ENCODE measurements at regions not wholly inside any gene's neighbourhood (a gene's known extent, or its start where the extent isn't known, plus 50 kb on each side); places are given as distances from the start of the nearest gene placed in this dataset.

DNA sequence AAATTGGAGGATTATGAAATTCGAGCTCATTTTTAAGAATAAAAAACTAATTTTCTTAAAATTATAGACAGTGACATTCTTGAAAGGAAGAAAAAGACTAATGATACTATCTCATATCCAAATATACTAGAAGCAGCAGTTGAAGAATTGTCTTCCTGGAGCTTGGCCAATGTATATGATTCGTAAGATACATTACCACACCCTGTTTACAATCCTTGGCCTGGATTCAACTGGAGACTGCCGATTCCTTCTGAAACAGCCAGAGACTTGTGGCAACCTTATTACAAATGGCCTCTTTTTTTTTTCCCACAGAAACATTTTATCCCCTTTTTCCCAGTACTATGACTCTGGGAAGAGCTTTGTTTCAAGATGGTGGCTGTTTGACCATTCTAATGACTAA is 571.2 kb upstream of the FAT1 start:
- ATAC-seq (ENCODE audit: low read depth): no peak
- Mint-ChIP-seq H3K4me1 (no peaks in the 10 kb centered on the region), H3K9me3 (peaks cover 12% of the 10 kb centered on the region), H3K4me3 (no peak overlapping the region), H3K27ac (no peak overlapping the region), H3K36me3 (no peaks in the 10 kb centered on the region), H3K27me3 (no peaks in the 10 kb centered on the region)
- DNase-seq: no peak
- POLR2A ChIA-PET: no interaction called here

DNA sequence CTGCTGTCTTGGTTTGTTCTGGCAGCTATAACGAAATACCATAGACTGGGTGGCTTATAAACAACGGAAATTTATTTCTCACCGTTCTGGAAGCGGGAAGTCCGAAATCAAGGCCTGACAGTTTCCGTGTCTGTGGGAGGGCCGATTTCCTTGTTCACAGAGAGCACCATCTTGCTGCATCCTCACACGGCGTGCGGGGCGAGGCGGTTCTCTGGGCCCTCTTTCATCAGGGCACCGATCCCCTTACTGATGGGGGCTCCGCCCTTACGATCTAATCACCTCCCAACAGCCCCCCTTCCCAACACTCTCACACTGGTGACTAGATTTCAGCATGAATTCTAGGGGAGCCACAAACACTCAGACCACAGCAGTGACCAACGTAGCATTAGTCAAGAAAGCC is 578.3 kb upstream of the FAT1 start:
- Mint-ChIP-seq H3K27me3 (no peaks in the 10 kb centered on the region), H3K36me3 (no peaks in the 10 kb centered on the region), H3K27ac (no peak overlapping the region), H3K4me1 (no peaks in the 10 kb centered on the region), H3K9me3 (peaks cover 12% of the 10 kb centered on the region), H3K4me3 (no peak overlapping the region)
- ATAC-seq (ENCODE audit: low read depth) (no peak), DNase-seq (no peak)
- POLR2A ChIA-PET: no interaction called here

DNA sequence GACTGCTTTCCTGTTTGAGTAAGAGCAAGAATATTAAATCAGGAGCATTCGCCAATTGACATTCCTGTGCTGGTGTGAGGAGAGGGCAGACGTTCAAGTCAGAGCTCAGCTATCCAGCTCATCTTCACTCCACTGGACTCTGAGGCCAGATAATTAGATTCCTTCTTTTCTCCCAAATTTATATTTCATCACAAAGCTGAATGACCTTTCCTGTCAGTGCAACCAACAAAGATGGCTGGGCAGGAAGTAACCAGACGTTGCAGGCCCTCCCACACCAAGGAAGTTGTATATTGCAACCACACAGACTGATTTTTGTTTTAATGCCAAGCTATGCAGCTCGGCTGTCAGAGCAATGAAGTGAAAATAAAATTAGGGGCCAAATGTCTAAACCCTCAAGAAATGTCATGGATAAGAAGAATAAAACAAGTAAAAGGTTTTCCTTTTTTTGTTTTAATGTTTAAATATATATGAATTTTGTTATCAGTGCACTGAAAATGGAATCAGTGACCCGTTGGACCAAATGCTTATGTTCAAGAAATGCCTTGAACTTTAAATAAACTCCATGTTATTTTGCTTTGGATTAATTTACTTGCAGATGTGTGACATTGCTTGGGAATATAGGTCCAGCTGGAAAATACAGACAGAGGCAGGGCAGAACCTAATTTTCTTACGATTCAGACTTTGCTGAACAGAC is 578.9 kb upstream of the FAT1 start:
- Mint-ChIP-seq H3K4me1 (no peaks in the 10 kb centered on the region), H3K9me3 (peaks cover 11% of the 10 kb centered on the region), H3K4me3 (no peak overlapping the region), H3K27ac (no peak overlapping the region), H3K27me3 (no peaks in the 10 kb centered on the region), H3K36me3 (no peaks in the 10 kb centered on the region)
- POLR2A ChIA-PET: no interaction called here
- no peak for DNase-seq
- no peak for ATAC-seq (ENCODE audit: low read depth)

- Mint-ChIP-seq H3K27me3 (no peaks in the 10 kb centered on the region), H3K27ac (no peak overlapping the region), H3K36me3 (no peaks in the 10 kb centered on the region), H3K9me3 (peaks cover 6% of the 10 kb centered on the region), H3K4me1 (no peaks in the 10 kb centered on the region), H3K4me3 (no peak overlapping the region)
- ATAC-seq (ENCODE audit: low read depth): no peak
- no peak for DNase-seq
- POLR2A ChIA-PET: no interaction called here
Measured at GRCh38 chr4:187304133-187304532, 580.5 kb upstream of the FAT1 start.

DNA sequence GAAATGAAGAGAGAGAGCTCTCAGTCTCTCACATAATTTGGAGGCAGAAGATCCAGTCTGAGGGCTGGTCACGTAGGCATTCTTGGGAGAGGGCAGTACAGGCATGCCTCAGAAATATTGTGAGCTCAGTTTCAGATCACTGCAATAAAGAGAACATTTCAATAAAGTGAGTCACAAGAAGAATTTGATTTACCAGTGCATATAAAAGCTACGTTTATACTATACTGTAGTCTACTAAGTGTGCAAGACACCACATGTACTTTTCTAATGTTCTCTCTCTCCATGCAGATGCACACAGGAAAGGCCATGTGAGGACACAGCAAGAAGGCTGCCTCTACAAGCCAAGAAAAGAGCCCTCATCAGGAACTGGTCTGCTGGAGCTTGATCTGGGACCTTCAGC is 583.5 kb upstream of the FAT1 start:
- no peak for DNase-seq
- Mint-ChIP-seq H3K27ac (no peak overlapping the region), H3K27me3 (no peaks in the 10 kb centered on the region), H3K4me1 (no peaks in the 10 kb centered on the region), H3K9me3 (peaks cover 5% of the 10 kb centered on the region), H3K4me3 (no peak overlapping the region), H3K36me3 (no peaks in the 10 kb centered on the region)
- POLR2A ChIA-PET: no interaction called here
- no peak for ATAC-seq (ENCODE audit: low read depth)

GRCh38 chr4:187309456-187309855 is 585.8 kb upstream of the FAT1 start:
- Mint-ChIP-seq H3K27ac (no peak overlapping the region), H3K9me3 (peaks cover 5% of the 10 kb centered on the region), H3K36me3 (no peaks in the 10 kb centered on the region), H3K4me1 (no peaks in the 10 kb centered on the region), H3K4me3 (no peak overlapping the region), H3K27me3 (no peaks in the 10 kb centered on the region)
- DNase-seq: no peak
- no peak for ATAC-seq (ENCODE audit: low read depth)
- POLR2A ChIA-PET: no interaction called here

DNA sequence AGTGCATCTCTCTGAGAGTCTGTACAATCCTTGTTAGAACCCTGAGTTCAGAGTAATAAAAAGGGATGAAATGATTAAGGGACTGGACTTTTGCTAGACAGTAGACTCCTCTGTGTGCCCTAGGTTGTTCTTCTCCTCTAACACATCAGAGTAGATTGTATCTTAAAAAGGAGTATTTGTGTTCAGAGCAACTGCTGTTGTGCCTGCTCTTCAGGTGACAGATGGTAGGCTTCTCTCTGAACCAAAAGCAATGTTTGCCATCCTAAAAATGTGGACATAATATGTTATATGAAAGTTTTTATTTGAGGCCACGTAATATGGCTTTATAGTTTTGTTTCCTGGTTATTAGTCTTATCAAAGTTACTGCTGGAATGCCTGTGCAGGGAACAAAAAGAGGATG is 588.6 kb upstream of the FAT1 start:
- DNase-seq (no peak), ATAC-seq (ENCODE audit: low read depth) (no peak)
- Mint-ChIP-seq H3K27me3 (no peaks in the 10 kb centered on the region), H3K4me1 (no peaks in the 10 kb centered on the region), H3K27ac (no peak overlapping the region), H3K4me3 (no peak overlapping the region), H3K36me3 (no peaks in the 10 kb centered on the region), H3K9me3 (peaks cover 1% of the 10 kb centered on the region)
- POLR2A ChIA-PET: no interaction called here

GRCh38 chr4:187317799-187318198 is 594.1 kb upstream of the FAT1 start:
- Mint-ChIP-seq H3K9me3 (peaks cover 1% of the 10 kb centered on the region), H3K36me3 (no peaks in the 10 kb centered on the region), H3K4me1 (no peaks in the 10 kb centered on the region), H3K27ac (no peak overlapping the region), H3K4me3 (no peak overlapping the region), H3K27me3 (no peaks in the 10 kb centered on the region)
- no peak for ATAC-seq (ENCODE audit: low read depth)
- POLR2A ChIA-PET: no interaction called here
- no peak for DNase-seq

DNA sequence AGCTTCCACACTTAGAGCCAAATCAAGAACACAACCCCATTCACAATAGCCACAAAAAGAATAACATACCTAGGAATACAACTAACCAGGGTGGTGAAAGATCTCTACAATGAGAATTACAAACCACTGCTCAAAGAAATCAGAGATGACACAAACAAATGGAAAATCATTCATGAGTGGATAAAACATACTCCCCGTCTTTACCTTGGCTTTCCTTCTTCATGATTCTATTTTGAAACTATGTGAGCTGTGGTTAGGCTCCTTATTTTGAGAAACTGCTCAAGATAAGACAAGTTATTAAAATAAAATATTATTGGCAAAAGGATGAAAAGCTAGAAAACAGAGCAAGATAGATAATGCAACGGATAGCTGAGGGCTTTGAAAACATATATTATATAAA is 598.1 kb upstream of the FAT1 start:
- Mint-ChIP-seq H3K9me3 (no peaks in the 10 kb centered on the region), H3K27me3 (no peaks in the 10 kb centered on the region), H3K4me3 (no peak overlapping the region), H3K4me1 (no peaks in the 10 kb centered on the region), H3K36me3 (no peaks in the 10 kb centered on the region), H3K27ac (no peak overlapping the region)
- DNase-seq (no peak), ATAC-seq (ENCODE audit: low read depth) (no peak)
- POLR2A ChIA-PET: no interaction called here

GRCh38 chr4:187332141-187332540 is 608.5 kb upstream of the FAT1 start:
- no peak for DNase-seq

GRCh38 chr4:187333151-187333550 is 609.5 kb upstream of the FAT1 start:
- H3K36me3 Mint-ChIP-seq: no peaks in the 10 kb centered on the region
- POLR2A ChIA-PET: no interaction called here
- H3K27ac Mint-ChIP-seq: no peak overlapping the region
- no peaks in the 10 kb centered on the region for H3K4me1 Mint-ChIP-seq
- H3K4me3 Mint-ChIP-seq: no peak overlapping the region
- no peaks in the 10 kb centered on the region for H3K27me3 Mint-ChIP-seq
- ATAC-seq (ENCODE audit: low read depth) (no peak), DNase-seq (no peak)
- H3K9me3 Mint-ChIP-seq: peaks cover 12% of the 10 kb centered on the region

More at GRCh38 chr4:187332141-187332540, 608.5 kb upstream of the FAT1 start:
- POLR2A ChIA-PET: no interaction called here
- Mint-ChIP-seq H3K4me1 (no peaks in the 10 kb centered on the region), H3K36me3 (no peaks in the 10 kb centered on the region), H3K27ac (no peak overlapping the region), H3K27me3 (no peaks in the 10 kb centered on the region), H3K9me3 (peaks cover 11% of the 10 kb centered on the region), H3K4me3 (no peak overlapping the region)
- ATAC-seq (ENCODE audit: low read depth): no peak

GRCh38 chr4:187335339-187335738 is 611.7 kb upstream of the FAT1 start:
- H3K9me3 Mint-ChIP-seq: peaks cover 7% of the 10 kb centered on the region
- H3K27me3 Mint-ChIP-seq: no peaks in the 10 kb centered on the region
- no peaks in the 10 kb centered on the region for H3K36me3 Mint-ChIP-seq
- no peak overlapping the region for H3K27ac Mint-ChIP-seq
- no peak for DNase-seq
- POLR2A ChIA-PET: no interaction called here
- no peak for ATAC-seq (ENCODE audit: low read depth)
- H3K4me3 Mint-ChIP-seq: no peak overlapping the region
- H3K4me1 Mint-ChIP-seq: no peaks in the 10 kb centered on the region

DNA sequence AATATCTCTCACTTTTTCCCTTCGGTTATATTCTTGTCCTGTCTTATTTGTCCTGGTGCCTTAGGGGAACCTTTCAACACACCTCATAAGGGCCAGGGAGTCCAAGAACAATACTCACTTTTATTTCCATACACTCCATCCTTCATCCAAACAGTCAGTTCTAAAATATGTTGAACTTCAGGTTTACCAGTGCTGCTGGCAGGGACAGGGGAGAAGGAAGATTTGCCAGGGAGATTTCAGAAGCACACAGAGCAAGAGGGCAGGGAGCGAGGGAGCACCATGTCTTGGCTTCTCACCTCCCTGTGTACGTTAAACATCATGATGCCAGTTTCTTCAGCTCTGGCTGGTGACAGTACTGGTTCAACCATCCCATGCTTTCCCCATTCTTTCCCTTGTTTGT is 631.1 kb upstream of the FAT1 start:
- ATAC-seq (ENCODE audit: low read depth): no peak
- Mint-ChIP-seq H3K36me3 (no peaks in the 10 kb centered on the region), H3K4me1 (no peaks in the 10 kb centered on the region), H3K4me3 (no peak overlapping the region), H3K27ac (no peak overlapping the region), H3K9me3 (peaks cover 4% of the 10 kb centered on the region), H3K27me3 (no peaks in the 10 kb centered on the region)
- no peak for DNase-seq
- POLR2A ChIA-PET: no interaction called here

GRCh38 chr4:187357045-187357643 is 633.5 kb upstream of the FAT1 start:
- Mint-ChIP-seq H3K4me1 (no peaks in the 10 kb centered on the region), H3K27ac (no peak overlapping the region), H3K36me3 (no peaks in the 10 kb centered on the region), H3K9me3 (peaks cover 6% of the 10 kb centered on the region), H3K27me3 (no peaks in the 10 kb centered on the region), H3K4me3 (no peak overlapping the region)
- DNase-seq (no peak), ATAC-seq (ENCODE audit: low read depth) (no peak)
- POLR2A ChIA-PET: no interaction called here

DNA sequence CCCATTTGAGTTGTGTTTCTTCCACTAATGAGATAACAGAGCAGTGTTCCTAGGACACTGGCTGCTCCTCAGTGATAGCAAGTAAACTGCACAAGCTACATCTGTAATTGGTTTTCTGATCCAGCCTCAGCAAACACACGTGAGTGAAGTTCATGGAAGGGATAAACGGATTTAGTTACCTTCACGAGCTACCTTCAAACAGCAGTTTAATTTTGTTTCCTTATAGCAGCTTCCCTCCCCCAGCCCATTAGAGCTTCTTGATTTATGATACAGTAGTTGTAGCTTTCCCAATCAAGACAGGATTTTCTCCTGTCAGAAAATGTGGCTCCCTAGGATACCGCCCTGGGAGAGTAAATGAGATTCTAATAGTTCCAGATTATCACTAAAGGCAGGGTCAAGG is 634.2 kb upstream of the FAT1 start:
- Mint-ChIP-seq H3K9me3 (peaks cover 6% of the 10 kb centered on the region), H3K27me3 (no peaks in the 10 kb centered on the region), H3K4me1 (no peaks in the 10 kb centered on the region), H3K27ac (no peak overlapping the region), H3K4me3 (no peak overlapping the region), H3K36me3 (no peaks in the 10 kb centered on the region)
- POLR2A ChIA-PET: no interaction called here
- DNase-seq: no peak
- no peak for ATAC-seq (ENCODE audit: low read depth)

Data from activated naive CD8-positive, alpha-beta T cell treated with anti-CD3 and anti-CD28 coated beads, Interleukin-2, amount 10 ng/mL, durations not matched to agents 7 days and 5 days (primary cell).